ENCODE measurements at regions not wholly inside any gene's neighbourhood (a gene's known extent, or its start where the extent isn't known, plus 50 kb on each side); places are given as distances from the start of the nearest gene placed in this dataset.

- H3K4me3 ChIP-seq (ENCODE audit: low read depth in 1 of 5, low read length in 5 of 5), result no peak overlapping the region
- no peaks in the 10 kb centered on the region for H3K27me3 ChIP-seq (ENCODE audit: control insufficient read depth in 5 of 5, insufficient read depth in 4 of 5, low read length in 5 of 5)
- no peaks in the 10 kb centered on the region for H3K4me1 ChIP-seq (ENCODE audit: control insufficient read depth in 5 of 5, insufficient read depth in 5 of 5, low read length in 5 of 5)
These were observed 360.7 kb upstream of the ZFP64 start for GRCh38 chr20:52552181-52552872.

GRCh38 chr20:52542131-52542530 lies 350.6 kb upstream of the ZFP64 start:
- Histone ChIP-seq H3K4me3 (ENCODE audit: low read depth in 1 of 5, low read length in 5 of 5) (no peak overlapping the region), H3K36me3 (ENCODE audit: control insufficient read depth in 5 of 5, insufficient read depth in 5 of 5, low read length in 5 of 5) (no peaks in the 10 kb centered on the region), H3K27ac (ENCODE audit: low read depth, low read length) (no peak overlapping the region), H3K9ac (ENCODE audit: low read length in 5 of 5) (no peak overlapping the region), H3K4me1 (ENCODE audit: control insufficient read depth in 5 of 5, insufficient read depth in 5 of 5, low read length in 5 of 5) (no peaks in the 10 kb centered on the region), H3K27me3 (ENCODE audit: control insufficient read depth in 5 of 5, insufficient read depth in 4 of 5, low read length in 5 of 5) (no peaks in the 10 kb centered on the region), H3K9me3 (ENCODE audit: control insufficient read depth in 5 of 5, low read length in 5 of 5) (peaks cover 0 to 4% (median 0%) of the 10 kb centered on the region in 5 donors)

More at GRCh38 chr20:52552181-52552872, 360.7 kb upstream of the ZFP64 start:
- Histone ChIP-seq H3K9ac (ENCODE audit: low read length in 5 of 5) (no peak overlapping the region), H3K9me3 (ENCODE audit: control insufficient read depth in 5 of 5, low read length in 5 of 5) (peaks cover 0 to 3% (median 0%) of the 10 kb centered on the region in 5 donors), H3K27ac (ENCODE audit: low read depth, low read length) (no peak overlapping the region), H3K36me3 (ENCODE audit: control insufficient read depth in 5 of 5, insufficient read depth in 5 of 5, low read length in 5 of 5) (no peaks in the 10 kb centered on the region)

GRCh38 chr20:52540509-52540908 lies 348.9 kb upstream of the ZFP64 start:
- H3K27ac ChIP-seq (ENCODE audit: low read depth, low read length), result no peak overlapping the region

GRCh38 chr20:52539891-52540290 lies 348.3 kb upstream of the ZFP64 start:
- peaks cover 0 to 3% (median 0%) of the 10 kb centered on the region in 5 donors for H3K27me3 ChIP-seq (ENCODE audit: control insufficient read depth in 5 of 5, insufficient read depth in 4 of 5, low read length in 5 of 5)
- no peak overlapping the region for H3K9ac ChIP-seq (ENCODE audit: low read length in 5 of 5)
- no peak overlapping the region for H3K27ac ChIP-seq (ENCODE audit: low read depth, low read length)
- H3K36me3 ChIP-seq (ENCODE audit: control insufficient read depth in 5 of 5, insufficient read depth in 5 of 5, low read length in 5 of 5), result no peaks in the 10 kb centered on the region
- H3K4me1 ChIP-seq (ENCODE audit: control insufficient read depth in 5 of 5, insufficient read depth in 5 of 5, low read length in 5 of 5), result peaks cover 0 to 2% (median 0%) of the 10 kb centered on the region in 5 donors
- H3K4me3 ChIP-seq (ENCODE audit: low read depth in 1 of 5, low read length in 5 of 5), result no peak overlapping the region
- H3K9me3 ChIP-seq (ENCODE audit: control insufficient read depth in 5 of 5, low read length in 5 of 5), result peaks cover 0 to 4% (median 0%) of the 10 kb centered on the region in 5 donors

More at GRCh38 chr20:52540509-52540908, 348.9 kb upstream of the ZFP64 start:
- Histone ChIP-seq H3K4me3 (ENCODE audit: low read depth in 1 of 5, low read length in 5 of 5) (no peak overlapping the region), H3K9ac (ENCODE audit: low read length in 5 of 5) (no peak overlapping the region), H3K27me3 (ENCODE audit: control insufficient read depth in 5 of 5, insufficient read depth in 4 of 5, low read length in 5 of 5) (peaks cover 0 to 3% (median 0%) of the 10 kb centered on the region in 5 donors), H3K9me3 (ENCODE audit: control insufficient read depth in 5 of 5, low read length in 5 of 5) (peaks cover 0 to 4% (median 0%) of the 10 kb centered on the region in 5 donors), H3K4me1 (ENCODE audit: control insufficient read depth in 5 of 5, insufficient read depth in 5 of 5, low read length in 5 of 5) (peaks cover 0 to 2% (median 0%) of the 10 kb centered on the region in 5 donors), H3K36me3 (ENCODE audit: control insufficient read depth in 5 of 5, insufficient read depth in 5 of 5, low read length in 5 of 5) (no peaks in the 10 kb centered on the region)

- no peak overlapping the region for H3K4me3 ChIP-seq (ENCODE audit: low read depth in 1 of 5, low read length in 5 of 5)
- no peak overlapping the region for H3K9ac ChIP-seq (ENCODE audit: low read length in 5 of 5)
- H3K9me3 ChIP-seq (ENCODE audit: control insufficient read depth in 5 of 5, low read length in 5 of 5), result no peaks in the 10 kb centered on the region
- H3K4me1 ChIP-seq (ENCODE audit: control insufficient read depth in 5 of 5, insufficient read depth in 5 of 5, low read length in 5 of 5), result peaks cover 0 to 2% (median 0%) of the 10 kb centered on the region in 5 donors
- no peak overlapping the region for H3K27ac ChIP-seq (ENCODE audit: low read depth, low read length)
- H3K27me3 ChIP-seq (ENCODE audit: control insufficient read depth in 5 of 5, insufficient read depth in 4 of 5, low read length in 5 of 5), result peaks cover 0 to 3% (median 0%) of the 10 kb centered on the region in 5 donors
- no peaks in the 10 kb centered on the region for H3K36me3 ChIP-seq (ENCODE audit: control insufficient read depth in 5 of 5, insufficient read depth in 5 of 5, low read length in 5 of 5)
These were observed 345.3 kb upstream of the ZFP64 start for GRCh38 chr20:52536841-52537400.

- Histone ChIP-seq H3K9ac (ENCODE audit: low read length in 5 of 5) (no peak overlapping the region), H3K4me1 (ENCODE audit: control insufficient read depth in 5 of 5, insufficient read depth in 5 of 5, low read length in 5 of 5) (peaks cover 0 to 2% (median 0%) of the 10 kb centered on the region in 5 donors), H3K36me3 (ENCODE audit: control insufficient read depth in 5 of 5, insufficient read depth in 5 of 5, low read length in 5 of 5) (no peaks in the 10 kb centered on the region), H3K4me3 (ENCODE audit: low read depth in 1 of 5, low read length in 5 of 5) (no peak overlapping the region), H3K9me3 (ENCODE audit: control insufficient read depth in 5 of 5, low read length in 5 of 5) (peaks cover 0 to 3% (median 0%) of the 10 kb centered on the region in 5 donors), H3K27ac (ENCODE audit: low read depth, low read length) (no peak overlapping the region), H3K27me3 (ENCODE audit: control insufficient read depth in 5 of 5, insufficient read depth in 4 of 5, low read length in 5 of 5) (peaks cover 0 to 3% (median 0%) of the 10 kb centered on the region in 5 donors)
These were observed 344.5 kb upstream of the ZFP64 start for GRCh38 chr20:52536040-52536439.

- no peaks in the 10 kb centered on the region for H3K36me3 ChIP-seq (ENCODE audit: control insufficient read depth in 5 of 5, insufficient read depth in 5 of 5, low read length in 5 of 5)
- peaks cover 0 to 3% (median 0%) of the 10 kb centered on the region in 5 donors for H3K9me3 ChIP-seq (ENCODE audit: control insufficient read depth in 5 of 5, low read length in 5 of 5)
- H3K27ac ChIP-seq (ENCODE audit: low read depth, low read length), result no peak overlapping the region
- H3K9ac ChIP-seq (ENCODE audit: low read length in 5 of 5), result no peak overlapping the region
- H3K4me1 ChIP-seq (ENCODE audit: control insufficient read depth in 5 of 5, insufficient read depth in 5 of 5, low read length in 5 of 5), result peaks cover 0 to 2% (median 0%) of the 10 kb centered on the region in 5 donors
- no peak overlapping the region for H3K4me3 ChIP-seq (ENCODE audit: low read depth in 1 of 5, low read length in 5 of 5)
- H3K27me3 ChIP-seq (ENCODE audit: control insufficient read depth in 5 of 5, insufficient read depth in 4 of 5, low read length in 5 of 5), result peaks cover 0 to 4% (median 0%) of the 10 kb centered on the region in 5 donors
These were observed 343.0 kb upstream of the ZFP64 start for GRCh38 chr20:52534616-52535015.

GRCh38 chr20:52533401-52533800 lies 341.8 kb upstream of the ZFP64 start:
- Histone ChIP-seq H3K4me1 (ENCODE audit: control insufficient read depth in 5 of 5, insufficient read depth in 5 of 5, low read length in 5 of 5) (peaks cover 0 to 2% (median 0%) of the 10 kb centered on the region in 5 donors), H3K9me3 (ENCODE audit: control insufficient read depth in 5 of 5, low read length in 5 of 5) (peaks cover 0 to 3% (median 0%) of the 10 kb centered on the region in 5 donors)

GRCh38 chr20:52532674-52533073 lies 341.1 kb upstream of the ZFP64 start:
- Histone ChIP-seq H3K9me3 (ENCODE audit: control insufficient read depth in 5 of 5, low read length in 5 of 5) (peaks cover 0 to 3% (median 0%) of the 10 kb centered on the region in 5 donors), H3K4me3 (ENCODE audit: low read depth in 1 of 5, low read length in 5 of 5) (no peak overlapping the region), H3K36me3 (ENCODE audit: control insufficient read depth in 5 of 5, insufficient read depth in 5 of 5, low read length in 5 of 5) (no peaks in the 10 kb centered on the region), H3K9ac (ENCODE audit: low read length in 5 of 5) (no peak overlapping the region), H3K4me1 (ENCODE audit: control insufficient read depth in 5 of 5, insufficient read depth in 5 of 5, low read length in 5 of 5) (peaks cover 0 to 2% (median 0%) of the 10 kb centered on the region in 5 donors), H3K27ac (ENCODE audit: low read depth, low read length) (no peak overlapping the region), H3K27me3 (ENCODE audit: control insufficient read depth in 5 of 5, insufficient read depth in 4 of 5, low read length in 5 of 5) (peaks cover 0 to 4% (median 0%) of the 10 kb centered on the region in 5 donors)

More at GRCh38 chr20:52533401-52533800, 341.8 kb upstream of the ZFP64 start:
- peaks cover 0 to 4% (median 0%) of the 10 kb centered on the region in 5 donors for H3K27me3 ChIP-seq (ENCODE audit: control insufficient read depth in 5 of 5, insufficient read depth in 4 of 5, low read length in 5 of 5)
- H3K4me3 ChIP-seq (ENCODE audit: low read depth in 1 of 5, low read length in 5 of 5), result no peak overlapping the region
- no peaks in the 10 kb centered on the region for H3K36me3 ChIP-seq (ENCODE audit: control insufficient read depth in 5 of 5, insufficient read depth in 5 of 5, low read length in 5 of 5)
- no peak overlapping the region for H3K9ac ChIP-seq (ENCODE audit: low read length in 5 of 5)
- no peak overlapping the region for H3K27ac ChIP-seq (ENCODE audit: low read depth, low read length)

GRCh38 chr20:52530571-52530970 lies 339.0 kb upstream of the ZFP64 start:
- Histone ChIP-seq H3K9me3 (ENCODE audit: control insufficient read depth in 5 of 5, low read length in 5 of 5) (peaks cover 0 to 3% (median 0%) of the 10 kb centered on the region in 5 donors), H3K27me3 (ENCODE audit: control insufficient read depth in 5 of 5, insufficient read depth in 4 of 5, low read length in 5 of 5) (peaks cover 0 to 4% (median 0%) of the 10 kb centered on the region in 5 donors), H3K4me1 (ENCODE audit: control insufficient read depth in 5 of 5, insufficient read depth in 5 of 5, low read length in 5 of 5) (no peaks in the 10 kb centered on the region), H3K9ac (ENCODE audit: low read length in 5 of 5) (no peak overlapping the region), H3K4me3 (ENCODE audit: low read depth in 1 of 5, low read length in 5 of 5) (no peak overlapping the region), H3K36me3 (ENCODE audit: control insufficient read depth in 5 of 5, insufficient read depth in 5 of 5, low read length in 5 of 5) (no peaks in the 10 kb centered on the region), H3K27ac (ENCODE audit: low read depth, low read length) (no peak overlapping the region)

Data from subcutaneous abdominal adipose tissue (tissue), 5 donors.